NCI-H774 (cell line): ENCODE measurements at regions not wholly inside any gene's neighbourhood (a gene's known extent, or its start where the extent isn't known, plus 50 kb on each side); places are given as distances from the start of the nearest gene placed in this dataset.
"Not testable (repeated sequence)": the region's sequence is repeated elsewhere in the genome, so short reads cannot be mapped to it uniquely, and the experiment has no call there.

Experiments
- DNase-seq: peaks from one replicate; lab custom pipeline; 2025; lab: John Stamatoyannopoulos, UW

DNA sequence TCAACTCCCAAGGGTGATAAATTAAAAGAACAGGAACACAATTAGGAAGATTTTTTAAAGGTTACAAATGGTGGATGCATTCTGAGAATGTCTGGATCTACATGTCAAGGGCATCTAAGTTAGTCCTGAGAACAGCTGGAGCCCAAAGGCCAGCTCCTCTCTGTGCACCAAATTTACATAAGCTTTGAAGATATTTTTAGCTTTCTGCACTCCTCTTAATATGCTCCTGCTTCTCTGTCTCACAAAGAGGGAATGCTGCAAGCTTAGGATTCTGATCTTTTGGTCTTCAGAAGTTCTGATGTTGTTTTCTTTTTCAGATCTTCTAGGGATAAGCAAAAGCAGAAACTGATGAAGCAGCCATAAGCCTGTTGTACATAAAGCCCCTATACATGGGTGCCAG lies 309.8 kb upstream of the NCAM1 start:
- DNase-seq, result no peak

DNA sequence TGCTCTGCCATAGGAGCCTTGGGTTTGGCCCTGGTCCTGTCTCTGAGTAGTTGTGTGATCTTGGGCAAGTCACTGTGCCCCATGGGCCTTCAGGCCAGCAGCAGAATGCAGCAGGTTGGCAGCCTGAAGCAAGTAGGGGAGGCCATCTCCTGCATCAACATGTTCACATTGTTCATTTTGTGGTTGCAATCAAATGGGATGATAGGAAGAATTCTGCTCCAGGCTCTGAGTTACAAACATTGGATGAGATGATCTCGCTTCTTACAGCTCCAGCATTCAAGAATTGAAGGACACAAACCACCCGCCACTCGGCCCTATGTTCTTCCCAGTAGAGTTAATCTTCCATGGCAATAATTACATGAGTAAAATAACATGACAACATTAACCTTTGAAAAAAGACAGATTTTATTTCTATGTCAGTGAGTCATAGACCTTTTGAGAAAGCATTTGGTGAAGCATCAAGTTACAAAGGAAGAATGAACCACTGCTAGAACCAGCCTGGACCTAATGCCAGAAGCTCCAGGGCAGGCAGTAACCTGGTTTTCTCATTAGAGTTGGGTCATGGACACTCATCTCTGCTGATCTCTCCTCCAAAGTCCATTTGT lies 308.3 kb upstream of the NCAM1 start:
- no peak for DNase-seq

DNA sequence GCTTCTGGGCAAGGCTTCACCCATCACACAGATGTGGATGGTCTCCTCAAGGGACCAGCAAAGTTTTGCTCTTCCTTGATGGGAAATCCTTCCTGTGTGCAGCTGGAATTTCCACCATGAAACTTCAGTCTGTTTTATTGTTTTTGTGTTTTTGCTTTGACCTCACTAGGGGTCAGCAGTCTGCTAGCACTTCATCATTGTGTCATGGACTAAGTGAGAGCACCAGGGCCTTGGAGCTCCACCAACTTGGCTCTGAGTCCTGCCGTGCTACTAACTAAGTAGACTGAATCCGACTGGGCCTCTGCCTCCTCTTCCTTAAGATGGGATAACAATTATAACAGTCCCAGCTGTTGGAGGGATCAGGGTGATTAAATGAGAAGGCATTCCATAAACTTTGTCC lies 305.8 kb upstream of the NCAM1 start:
- DNase-seq, result no peak

DNA sequence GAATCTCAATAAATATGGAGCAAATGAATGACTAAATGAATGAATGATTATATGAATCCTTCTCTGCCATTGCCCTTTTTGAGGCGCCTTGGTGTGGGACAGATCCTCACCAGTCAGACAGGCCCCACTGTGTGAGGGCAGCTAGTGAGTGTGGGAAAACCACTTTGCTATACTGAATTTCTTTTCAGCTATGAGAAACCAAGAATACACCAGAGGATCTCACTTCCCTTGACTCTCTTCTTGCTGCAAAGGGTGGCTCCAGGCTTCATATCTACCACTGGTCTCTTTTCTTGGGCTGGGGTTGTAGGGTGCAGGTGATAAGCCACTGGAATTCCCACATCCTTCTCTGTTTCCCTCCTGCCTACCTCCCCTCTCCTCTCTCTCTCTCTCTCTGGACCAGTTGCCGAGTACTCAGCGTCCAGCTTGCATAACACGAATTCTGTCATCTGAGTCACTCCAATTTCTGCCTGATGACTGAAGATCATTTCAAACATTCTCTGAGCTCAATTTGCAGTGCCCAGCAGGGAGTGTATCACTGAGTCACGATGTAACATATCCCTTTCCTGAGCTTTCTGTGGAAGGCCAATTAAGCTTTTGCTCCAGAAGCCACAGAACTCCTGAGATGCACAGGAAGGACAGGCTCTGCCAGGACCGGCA lies 304.3 kb upstream of the NCAM1 start:
- DNase-seq, result no peak

DNA sequence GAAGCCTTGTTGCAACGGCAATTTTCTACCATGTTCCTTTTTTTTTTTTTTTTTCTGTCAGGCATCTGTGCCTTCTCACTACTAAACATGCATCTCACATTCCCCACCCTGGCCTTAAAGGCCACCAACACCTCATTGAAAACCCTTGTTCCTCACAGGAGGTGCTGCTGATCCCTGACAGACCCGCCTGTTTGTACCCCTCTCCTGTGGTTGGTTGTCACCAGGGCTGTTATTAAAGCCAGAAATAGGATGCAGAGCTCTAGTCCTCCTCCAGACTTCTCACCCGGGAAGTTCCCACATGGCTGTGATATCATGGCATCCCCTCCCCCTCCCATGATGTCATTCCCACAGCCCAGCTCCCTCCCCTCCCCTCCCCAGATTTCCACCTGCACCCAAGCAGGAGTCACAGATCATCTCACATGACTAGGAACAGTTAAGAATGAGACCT lies 302.8 kb upstream of the NCAM1 start:
- DNase-seq, result no peak

DNA sequence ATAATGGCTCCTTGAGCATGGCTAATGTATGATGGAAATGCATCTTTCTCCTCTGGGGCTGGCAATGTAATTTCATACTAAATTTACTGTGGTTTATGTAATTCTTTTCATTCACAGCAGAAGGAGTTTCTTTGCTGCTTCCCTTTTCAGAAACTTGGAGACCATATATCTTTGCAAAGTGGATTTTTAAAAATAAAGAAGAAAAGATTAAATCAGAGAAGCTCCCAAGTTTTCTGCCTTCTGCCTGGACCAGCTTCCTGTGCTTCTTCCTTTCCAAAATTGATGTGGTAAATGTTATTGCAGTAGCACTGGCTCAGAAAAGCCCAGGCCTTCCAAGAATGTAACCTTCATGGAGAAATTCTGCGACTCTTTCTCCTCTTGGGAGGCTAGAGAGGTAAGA lies 300.1 kb upstream of the NCAM1 start:
- no peak for DNase-seq

DNA sequence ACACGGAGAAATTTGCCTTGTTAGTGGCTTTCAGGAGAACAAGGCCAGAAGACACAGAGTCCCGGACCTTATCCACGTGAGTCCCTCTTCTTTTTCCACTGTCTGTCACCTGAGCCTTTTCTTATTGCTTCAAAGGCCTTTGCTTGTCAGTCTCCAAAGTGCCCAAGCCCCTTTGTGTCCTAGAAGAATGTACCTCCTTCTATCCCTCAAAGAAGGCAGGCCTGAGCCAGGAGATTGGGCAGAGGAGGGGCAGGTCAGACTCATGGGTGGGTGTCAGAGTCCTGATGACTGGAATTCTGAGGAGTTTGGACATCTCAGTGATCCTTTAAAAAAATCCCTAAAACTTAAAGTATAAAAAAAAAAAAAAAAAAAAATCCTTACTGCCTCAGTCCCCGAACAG lies 299.6 kb upstream of the NCAM1 start:
- DNase-seq, result no peak

DNA sequence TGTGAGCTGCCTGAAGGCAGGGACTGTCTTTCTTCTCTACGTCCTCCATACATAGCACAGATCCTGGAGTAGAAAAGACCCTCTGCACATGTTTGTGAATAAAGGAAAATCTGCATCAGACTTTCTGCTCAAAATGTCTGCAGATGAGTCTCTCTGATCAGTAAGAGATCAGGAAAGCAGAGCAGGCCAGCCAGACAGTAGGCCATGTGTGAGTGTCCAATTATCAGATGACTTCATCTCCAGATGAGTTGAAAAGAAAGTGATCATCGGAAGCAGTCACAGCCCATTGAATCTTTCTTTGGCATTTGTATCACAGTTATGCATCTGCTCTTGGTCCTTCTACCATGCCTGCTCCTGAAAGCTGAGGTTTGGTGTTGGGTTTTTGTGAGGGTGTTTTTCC lies 298.7 kb upstream of the NCAM1 start:
- no peak for DNase-seq

DNA sequence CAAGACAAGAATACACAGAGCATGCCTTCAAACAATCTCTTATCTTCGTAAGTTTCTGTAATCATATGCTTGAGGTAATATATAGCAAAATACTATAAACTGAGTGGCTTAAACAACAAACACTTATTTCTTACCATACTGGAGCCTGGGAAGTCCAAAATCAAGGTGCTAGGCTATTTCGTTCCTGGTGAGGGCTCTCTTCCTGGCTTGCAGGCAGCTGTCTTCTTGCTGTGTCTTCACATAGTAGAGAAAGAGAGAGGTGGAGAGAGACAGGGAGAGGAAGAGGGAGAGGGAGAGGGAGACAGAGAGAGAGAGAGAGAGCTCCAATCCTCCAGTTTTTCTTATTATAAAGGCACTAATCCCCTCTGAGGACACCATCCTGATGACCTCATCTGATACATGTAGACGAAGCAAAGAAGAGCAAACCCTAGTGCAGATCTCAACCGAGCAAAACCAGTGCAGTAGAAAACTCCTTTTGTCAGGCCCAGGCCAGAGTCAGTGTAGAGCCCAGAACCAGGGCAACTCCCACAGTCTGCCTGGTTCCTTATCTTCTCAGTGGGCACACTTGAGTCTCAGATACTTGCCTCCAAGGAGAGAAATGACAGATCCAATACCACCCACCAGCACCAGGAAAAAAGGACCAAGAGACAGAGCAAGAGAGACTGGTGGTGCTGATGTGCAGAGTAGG lies 297.1 kb upstream of the NCAM1 start:
- no peak for DNase-seq

DNA sequence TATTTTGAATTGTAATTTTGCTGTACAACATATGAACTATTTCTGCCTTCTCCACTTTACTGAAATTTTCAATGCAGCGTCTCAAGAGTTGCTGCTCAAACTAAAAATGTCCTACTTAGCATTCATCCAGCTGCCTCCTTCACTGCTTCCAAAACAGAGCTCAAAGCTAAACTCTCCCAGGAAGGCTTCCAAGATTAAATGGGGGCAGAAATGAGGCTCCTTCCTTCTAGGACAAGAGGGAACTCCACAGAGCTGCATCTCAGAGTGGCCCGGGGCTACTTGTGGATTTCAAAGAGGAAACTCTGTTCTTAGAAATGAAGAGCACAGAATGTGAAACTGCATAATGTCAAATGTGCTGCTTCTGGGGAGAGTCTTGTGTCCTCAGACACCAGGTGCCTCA lies 295.9 kb upstream of the NCAM1 start:
- DNase-seq, result no peak

DNA sequence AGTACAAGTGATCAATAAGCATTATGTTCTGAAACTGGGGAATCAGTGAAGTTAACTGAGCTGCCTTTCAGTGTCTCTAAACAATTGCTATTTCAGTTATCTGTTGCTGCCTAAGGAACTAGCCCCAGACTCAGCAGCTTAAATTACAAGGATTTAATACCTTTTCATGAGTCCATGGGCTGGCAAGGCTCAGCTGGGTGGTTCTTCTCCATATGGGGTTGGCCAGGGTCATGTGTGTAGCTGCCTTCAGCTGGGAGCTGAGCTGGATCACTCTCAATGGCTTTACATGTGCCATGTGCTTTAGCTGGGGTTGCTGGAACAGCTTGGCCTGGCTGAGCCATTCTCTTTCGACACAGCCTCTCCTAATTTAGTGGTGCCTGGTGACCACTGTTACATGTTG lies 295.0 kb upstream of the NCAM1 start:
- no peak for DNase-seq

DNA sequence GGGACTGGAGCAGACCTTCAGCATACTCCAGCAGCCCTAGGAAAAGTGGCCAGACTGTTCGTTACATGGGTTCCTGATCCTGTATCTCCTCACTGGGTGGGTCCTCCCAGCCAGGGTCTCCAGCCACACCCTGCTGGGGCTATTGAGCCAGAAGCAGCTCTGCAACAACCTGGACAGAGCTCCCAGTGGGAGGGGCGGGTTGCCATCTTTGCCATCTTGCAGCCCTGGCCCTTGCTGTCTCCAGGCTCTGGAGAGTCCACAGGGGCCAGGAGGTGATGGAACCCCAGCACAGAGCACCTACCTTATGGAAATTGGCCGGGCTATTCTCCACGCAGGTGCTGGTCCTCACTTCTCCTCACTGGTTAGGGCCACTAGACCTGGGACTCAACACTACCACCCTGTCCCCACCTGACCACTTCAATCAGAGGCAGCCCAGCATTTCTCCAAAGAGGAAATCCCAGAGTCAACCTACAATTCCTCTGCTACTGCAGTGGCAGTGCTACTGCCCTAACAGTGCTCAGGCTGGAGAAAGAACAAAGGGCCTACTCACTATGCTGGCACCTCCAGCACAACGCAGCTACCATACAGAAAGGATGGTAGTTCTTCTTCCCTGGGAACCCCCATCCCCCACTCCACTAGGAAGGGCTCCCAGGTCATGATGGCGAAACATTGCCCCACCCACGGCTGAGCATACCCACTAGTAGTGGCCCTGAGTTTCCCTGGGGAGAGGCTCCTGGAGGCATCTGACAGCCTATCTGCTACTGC lies 290.2 kb upstream of the NCAM1 start:
- DNase-seq, result no peak

DNA sequence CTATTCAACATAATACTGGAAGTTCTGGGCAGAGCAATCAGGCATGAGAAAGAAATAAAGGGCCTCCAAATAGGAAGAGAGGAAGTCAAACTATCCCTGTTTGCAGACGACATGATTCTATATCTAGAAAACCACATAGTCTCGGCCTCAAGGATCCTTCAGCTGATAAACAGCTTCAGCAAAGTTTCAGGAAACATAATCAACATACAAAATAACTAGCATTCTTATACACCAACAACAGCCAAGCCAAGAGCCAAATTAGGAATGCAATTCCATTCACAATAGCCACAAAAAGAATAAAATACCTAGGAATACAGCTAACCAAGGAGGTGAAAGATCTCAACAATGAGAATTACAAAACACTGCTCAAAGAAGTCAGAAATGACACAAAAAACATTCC lies 287.8 kb upstream of the NCAM1 start:
- DNase-seq, result not testable (repeated sequence)

DNA sequence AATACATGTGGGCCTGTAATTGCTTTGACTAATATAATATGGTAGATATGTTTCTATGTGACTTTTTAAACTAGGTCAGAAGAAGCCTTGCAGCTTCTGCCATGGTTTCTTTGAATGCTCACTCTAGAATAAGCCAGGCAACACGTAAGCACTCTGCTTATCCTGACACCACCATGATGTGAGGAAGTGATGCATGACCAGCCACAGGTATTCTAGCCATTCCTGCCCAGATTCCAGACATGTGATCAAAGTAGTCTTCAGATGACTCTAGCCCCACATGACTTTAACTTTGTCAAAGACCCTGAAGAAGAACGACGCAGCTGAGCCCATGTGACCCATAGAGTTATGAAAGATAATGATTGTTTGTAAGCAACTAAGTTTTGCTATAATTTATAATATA lies 276.1 kb upstream of the NCAM1 start:
- no peak for DNase-seq

DNA sequence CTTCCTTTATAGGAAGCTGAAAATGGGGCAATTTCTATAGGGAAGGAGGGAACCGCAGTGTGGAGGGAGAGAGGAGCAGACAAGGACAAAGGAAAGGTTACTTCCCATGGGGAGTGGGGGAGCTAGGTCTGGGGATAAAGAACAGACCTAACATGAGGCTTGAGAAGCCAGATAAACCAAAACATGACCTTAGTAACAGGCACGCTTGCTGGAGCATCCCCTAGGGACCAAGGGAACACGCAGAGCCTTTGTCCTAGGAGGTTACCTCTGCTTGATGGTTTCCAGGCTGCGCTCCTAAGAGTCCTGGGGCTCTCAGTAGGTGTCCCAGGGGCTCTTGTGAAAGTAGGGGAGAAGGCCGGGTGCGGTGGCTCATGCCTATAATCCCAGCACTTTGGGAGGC lies 271.4 kb upstream of the NCAM1 start:
- no peak for DNase-seq

DNA sequence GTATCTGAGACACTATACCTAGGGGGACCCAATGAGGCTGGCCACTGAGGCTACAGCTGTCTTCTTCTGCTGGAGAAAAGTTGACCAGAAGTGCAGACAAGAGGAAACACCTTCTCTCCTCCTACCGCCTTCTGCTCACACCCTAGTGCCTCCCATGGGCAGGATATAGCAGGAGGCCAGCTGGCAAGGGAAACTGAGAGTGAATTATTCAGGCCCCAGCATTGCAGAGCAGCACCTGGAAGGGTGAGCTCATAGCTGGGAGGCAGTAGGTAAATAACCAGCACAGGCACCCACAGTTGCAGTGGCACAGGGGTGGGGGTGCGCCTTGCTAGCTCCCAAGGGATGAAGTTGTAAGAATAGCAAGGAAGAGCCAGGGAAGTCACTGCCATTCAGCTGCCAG lies 267.4 kb upstream of the NCAM1 start:
- DNase-seq, result no peak

DNA sequence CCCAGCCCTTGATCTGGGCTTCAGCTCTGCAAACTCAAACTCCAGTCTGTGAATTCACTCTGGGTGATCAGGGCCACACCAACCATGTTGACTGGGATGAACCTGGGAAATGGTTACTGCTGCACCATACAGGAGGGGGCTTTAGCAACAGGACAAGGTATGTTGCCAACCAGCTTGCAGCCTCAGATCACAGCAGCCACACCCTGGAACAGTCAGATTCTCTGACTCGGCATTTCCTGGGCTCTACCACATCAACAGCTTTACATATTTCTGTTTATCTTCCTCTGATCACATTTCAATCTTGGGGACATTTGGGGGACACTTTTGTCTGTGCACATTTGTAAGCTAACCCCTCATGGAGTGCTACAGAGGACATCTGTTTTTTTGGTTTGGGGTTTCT lies 267.0 kb upstream of the NCAM1 start:
- no peak for DNase-seq

DNA sequence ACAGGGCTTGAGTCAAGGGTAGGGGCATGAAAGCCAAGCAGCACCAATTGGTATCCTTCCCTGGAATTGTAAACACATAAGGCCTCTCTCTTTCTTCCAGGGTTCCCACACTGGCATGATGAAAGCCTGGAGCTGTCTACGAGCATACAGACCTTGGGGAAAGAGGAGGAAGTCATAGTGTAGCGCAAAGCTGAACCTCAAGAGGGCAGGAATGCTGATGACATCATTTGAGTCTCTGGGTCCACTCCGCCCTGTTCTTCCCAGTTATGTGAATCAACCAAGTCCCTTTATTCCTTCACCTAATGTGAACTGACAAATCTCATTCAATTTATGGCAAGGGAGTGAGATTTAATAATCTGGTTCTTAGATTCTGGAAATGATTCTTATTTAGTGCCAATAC lies 266.4 kb upstream of the NCAM1 start:
- DNase-seq, result no peak

DNA sequence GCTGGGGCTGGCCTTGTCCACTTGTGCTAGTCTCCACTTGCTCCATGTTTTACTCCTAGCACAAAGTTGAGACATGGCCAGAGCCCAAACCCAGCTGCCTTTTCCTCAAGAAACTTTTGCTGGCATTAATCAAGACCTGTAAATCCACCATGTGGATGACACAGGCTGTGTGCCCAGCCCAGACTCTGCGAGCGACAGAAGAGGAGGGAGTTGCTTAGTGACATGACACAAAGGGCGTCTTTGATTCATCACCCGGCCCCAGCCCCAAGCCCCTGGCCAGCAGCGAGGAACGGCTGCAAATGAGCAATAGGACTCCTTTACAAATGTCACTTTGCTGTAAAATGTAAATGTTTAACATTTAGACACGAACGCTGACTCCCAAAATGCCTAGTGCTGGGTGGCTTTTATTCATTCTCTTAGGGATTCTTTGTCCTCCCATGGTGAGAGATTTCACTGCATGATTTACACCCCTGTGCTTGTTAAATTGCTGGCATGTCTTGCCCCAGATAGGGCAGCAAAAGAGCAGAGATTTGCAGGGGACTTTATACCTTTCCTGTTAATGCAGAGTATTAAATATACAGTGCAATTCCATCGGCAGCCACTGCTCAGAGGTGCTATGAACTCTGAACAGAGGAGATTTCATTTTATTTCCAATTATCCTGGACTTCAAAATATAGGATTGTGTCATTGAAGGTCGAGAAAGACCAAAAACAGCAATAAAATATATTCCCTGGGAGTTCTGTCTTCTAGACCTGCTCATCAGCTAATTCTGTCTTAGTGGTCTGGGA lies 263.6 kb upstream of the NCAM1 start:
- DNase-seq, result no peak

DNA sequence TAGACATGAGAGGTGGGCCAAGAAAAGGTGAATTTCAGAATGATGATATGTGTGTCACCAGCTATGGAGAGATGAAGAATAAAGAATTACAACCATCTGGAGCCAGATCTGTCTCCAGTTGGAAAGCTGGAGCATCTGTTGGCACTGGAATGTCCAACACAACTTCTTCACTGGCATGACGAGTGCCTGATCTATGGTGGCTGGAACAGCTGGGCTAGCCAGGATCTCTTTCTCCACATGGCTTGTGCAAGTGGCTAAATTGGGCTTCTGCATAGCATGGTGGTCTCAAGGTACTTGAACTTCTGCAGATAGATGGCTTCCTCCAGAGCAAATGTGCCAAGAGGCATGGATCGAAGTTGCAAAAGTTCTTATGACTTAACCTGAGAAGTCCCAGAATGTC lies 256.1 kb upstream of the NCAM1 start:
- DNase-seq, result no peak

DNA sequence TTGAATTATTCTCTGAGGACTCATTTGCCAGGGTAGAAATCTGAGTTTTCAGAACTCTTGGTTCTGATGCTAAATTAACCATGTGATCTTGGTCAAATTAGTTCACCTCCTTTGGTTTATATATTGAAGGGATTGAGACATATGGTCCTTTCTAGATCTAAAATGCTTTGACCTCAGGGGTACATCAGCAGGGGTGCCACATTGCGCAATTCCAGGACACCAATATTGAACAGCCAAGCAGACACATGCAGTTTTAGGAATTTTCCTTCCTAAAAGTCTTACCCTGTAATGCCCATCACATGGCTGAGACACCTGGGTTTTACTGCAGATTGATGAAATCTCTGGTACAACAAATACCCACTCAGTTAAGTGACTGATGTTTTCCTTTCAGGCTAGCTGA lies 254.4 kb upstream of the NCAM1 start:
- DNase-seq, result no peak

DNA sequence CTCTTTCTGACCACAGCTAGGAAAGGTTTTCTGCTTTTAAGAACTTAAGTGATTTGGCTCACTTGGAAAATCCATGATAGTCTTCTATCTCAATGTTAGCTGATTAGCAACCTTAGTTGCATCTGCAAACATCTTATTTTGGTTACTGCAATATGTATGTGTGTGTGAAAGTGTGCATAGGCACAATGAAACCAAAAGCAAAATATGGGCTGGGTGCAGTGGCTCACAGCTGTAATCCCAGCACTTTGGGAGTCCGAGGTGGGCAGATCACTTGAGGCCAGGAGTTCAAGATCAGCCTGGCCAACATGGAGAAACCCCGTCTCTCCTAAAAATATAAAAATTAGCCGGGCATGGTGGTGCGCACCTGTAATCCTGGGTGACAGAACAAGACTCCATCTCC lies 246.9 kb upstream of the NCAM1 start:
- DNase-seq, result not testable (repeated sequence)
